ENCODE measurements at regions not wholly inside any gene's neighbourhood (a gene's known extent, or its start where the extent isn't known, plus 50 kb on each side); places are given as distances from the start of the nearest gene placed in this dataset.
"Not testable (repeated sequence)": the region's sequence is repeated elsewhere in the genome, so short reads cannot be mapped to it uniquely, and the experiment has no call there.

GRCh38 chr19:20269461-20269860, 102.4 kb downstream of the ZNF486 start:
- Histone ChIP-seq H3K9me3 (no peaks in the 10 kb centered on the region), H3K36me3 (no peaks in the 10 kb centered on the region), H3K27ac (no peak overlapping the region), H3K4me1 (no peaks in the 10 kb centered on the region), H3K4me3 (no peak overlapping the region), H3K27me3 (no peaks in the 10 kb centered on the region)
- no peak for TF ChIP-seq POLR2A (IDR thresholded peaks at IDR 0.05)
- no peak for TF ChIP-seq CTCF (IDR thresholded peaks at IDR 0.05)
- DNase-seq: no peak

GRCh38 chr19:20261513-20261912, 94.5 kb downstream of the ZNF486 start:
- not testable (repeated sequence) for DNase-seq, H3K4me1 ChIP-seq, H3K27me3 ChIP-seq, H3K4me3 ChIP-seq, H3K27ac ChIP-seq, H3K36me3 ChIP-seq, H3K9me3 ChIP-seq

- not testable (repeated sequence) for H3K4me1 ChIP-seq, H3K27ac ChIP-seq, H3K27me3 ChIP-seq, H3K4me3 ChIP-seq, H3K36me3 ChIP-seq, H3K9me3 ChIP-seq, DNase-seq
These were observed 93.7 kb downstream of the ZNF486 start for GRCh38 chr19:20260738-20261137.

GRCh38 chr19:20259615-20260014, 92.6 kb downstream of the ZNF486 start:
- DNase-seq: no peak
- Histone ChIP-seq H3K36me3 (no peaks in the 10 kb centered on the region), H3K4me1 (no peaks in the 10 kb centered on the region), H3K4me3 (no peak overlapping the region), H3K27ac (no peak overlapping the region), H3K27me3 (no peaks in the 10 kb centered on the region), H3K9me3 (no peaks in the 10 kb centered on the region)
- TF ChIP-seq CTCF (IDR thresholded peaks at IDR 0.05): no peak
- TF ChIP-seq POLR2A (IDR thresholded peaks at IDR 0.05): no peak

- H3K27me3 ChIP-seq: no peaks in the 10 kb centered on the region
- no peaks in the 10 kb centered on the region for H3K36me3 ChIP-seq
- no peaks in the 10 kb centered on the region for H3K4me1 ChIP-seq
- TF ChIP-seq POLR2A (IDR thresholded peaks at IDR 0.05): no peak
- TF ChIP-seq CTCF (IDR thresholded peaks at IDR 0.05): no peak
- no peak overlapping the region for H3K27ac ChIP-seq
- DNase-seq: no peak
- no peaks in the 10 kb centered on the region for H3K9me3 ChIP-seq
- no peak overlapping the region for H3K4me3 ChIP-seq
These were observed 89.6 kb downstream of the ZNF486 start for GRCh38 chr19:20256606-20257005.

GRCh38 chr19:20254121-20254520, 87.1 kb downstream of the ZNF486 start:
- Histone ChIP-seq H3K27me3 (no peaks in the 10 kb centered on the region), H3K27ac (no peak overlapping the region), H3K4me1 (no peaks in the 10 kb centered on the region), H3K9me3 (no peaks in the 10 kb centered on the region), H3K36me3 (no peaks in the 10 kb centered on the region), H3K4me3 (no peak overlapping the region)
- no peak for TF ChIP-seq CTCF (IDR thresholded peaks at IDR 0.05)
- no peak for TF ChIP-seq POLR2A (IDR thresholded peaks at IDR 0.05)
- no peak for DNase-seq

- no peak for DNase-seq
- Histone ChIP-seq H3K4me3 (no peak overlapping the region), H3K4me1 (no peaks in the 10 kb centered on the region), H3K27me3 (no peaks in the 10 kb centered on the region), H3K36me3 (no peaks in the 10 kb centered on the region), H3K27ac (no peak overlapping the region), H3K9me3 (no peaks in the 10 kb centered on the region)
- TF ChIP-seq CTCF (IDR thresholded peaks at IDR 0.05): no peak
- TF ChIP-seq POLR2A (IDR thresholded peaks at IDR 0.05): no peak
These were observed 85.6 kb downstream of the ZNF486 start for GRCh38 chr19:20252613-20253012.
